ENCODE measurements at regions not wholly inside any gene's neighbourhood (a gene's known extent, or its start where the extent isn't known, plus 50 kb on each side); places are given as distances from the start of the nearest gene placed in this dataset.

- DNase-seq = no peak
Observed at GRCh38 chr6:146865756-146866379, 267.1 kb downstream of the ADGB start.

- no peak for DNase-seq
Observed at GRCh38 chr6:146866731-146867414, 268.1 kb downstream of the ADGB start.

GRCh38 chr6:146868671-146869209 is 270.0 kb downstream of the ADGB start:
- no peak for DNase-seq

GRCh38 chr6:146870760-146871159 is 272.0 kb downstream of the ADGB start:
- no peak for DNase-seq

GRCh38 chr6:146871611-146872425 is 273.0 kb downstream of the ADGB start:
- no peak for DNase-seq

GRCh38 chr6:146872426-146872785 is 273.6 kb downstream of the ADGB start:
- no peak for DNase-seq

GRCh38 chr6:146874278-146875018 is 275.7 kb downstream of the ADGB start:
- DNase-seq = no peak

GRCh38 chr6:146875927-146876270 is 277.1 kb downstream of the ADGB start:
- no peak for DNase-seq

- DNase-seq = no peak
Observed at GRCh38 chr6:146876271-146877151, 277.7 kb downstream of the ADGB start.

GRCh38 chr6:146878168-146878951 is 279.6 kb downstream of the ADGB start:
- DNase-seq = no peak

- no peak for DNase-seq
Observed at GRCh38 chr6:146878952-146879340, 280.2 kb downstream of the ADGB start.

GRCh38 chr6:146879406-146880117 is 280.8 kb downstream of the ADGB start:
- no peak for DNase-seq

GRCh38 chr6:146881228-146882181 is 282.7 kb downstream of the ADGB start:
- no peak for DNase-seq

GRCh38 chr6:146883640-146884531 is 285.1 kb downstream of the ADGB start:
- no peak for DNase-seq

GRCh38 chr6:146884728-146885127 is 286.0 kb downstream of the ADGB start:
- no peak for DNase-seq

GRCh38 chr6:146885708-146886457 is 287.1 kb downstream of the ADGB start:
- DNase-seq = no peak

Measured in GOT3 (cell line).